ENCODE measurements at regions not wholly inside any gene's neighbourhood (a gene's known extent, or its start where the extent isn't known, plus 50 kb on each side); places are given as distances from the start of the nearest gene placed in this dataset.
"Not testable (repeated sequence)": the region's sequence is repeated elsewhere in the genome, so short reads cannot be mapped to it uniquely, and the experiment has no call there.

- Mint-ChIP-seq H3K4me3 (no peak overlapping the region), H3K4me1 (ENCODE audit: low read depth in 2 of 2) (no peaks in the 10 kb centered on the region), H3K27ac (no peak overlapping the region), H3K36me3 (no peaks in the 10 kb centered on the region), H3K27me3 (peaks cover 14% of the 10 kb centered on the region in 2 donors), H3K9me3 (no peaks in the 10 kb centered on the region)
- no peak for ATAC-seq
- DNase-seq (ENCODE audit: low spot score): no peak
Measured at GRCh38 chr1:38773483-38773882, 86.1 kb downstream of the RRAGC start.

- H3K4me1 Mint-ChIP-seq (ENCODE audit: low read depth in 2 of 2): no peaks in the 10 kb centered on the region
- no peak for ATAC-seq
- no peaks in the 10 kb centered on the region for H3K36me3 Mint-ChIP-seq
- peaks cover 17 to 19% of the 10 kb centered on the region in 2 donors for H3K27me3 Mint-ChIP-seq
- no peaks in the 10 kb centered on the region for H3K9me3 Mint-ChIP-seq
- no peak for DNase-seq (ENCODE audit: low spot score)
- no peak overlapping the region for H3K27ac Mint-ChIP-seq
- no peak overlapping the region for H3K4me3 Mint-ChIP-seq
Measured at GRCh38 chr1:38772953-38773352, 86.6 kb downstream of the RRAGC start.

- no peaks in the 10 kb centered on the region for H3K36me3 Mint-ChIP-seq
- H3K4me1 Mint-ChIP-seq (ENCODE audit: low read depth in 2 of 2): no peaks in the 10 kb centered on the region
- no peak for DNase-seq (ENCODE audit: low spot score)
- no peak for ATAC-seq
- H3K9me3 Mint-ChIP-seq: no peaks in the 10 kb centered on the region
- H3K27ac Mint-ChIP-seq: no peak overlapping the region
- peaks cover 19 to 25% of the 10 kb centered on the region in 2 donors for H3K27me3 Mint-ChIP-seq
- H3K4me3 Mint-ChIP-seq: no peak overlapping the region
Measured at GRCh38 chr1:38772026-38772425, 87.5 kb downstream of the RRAGC start.

GRCh38 chr1:38770516-38771173 is 88.9 kb downstream of the RRAGC start:
- not testable (repeated sequence) for H3K36me3 Mint-ChIP-seq; DNase-seq (ENCODE audit: low spot score); H3K4me1 Mint-ChIP-seq (ENCODE audit: low read depth in 2 of 2); H3K4me3 Mint-ChIP-seq; H3K9me3 Mint-ChIP-seq; ATAC-seq; H3K27ac Mint-ChIP-seq
- peaks cover 19 to 26% of the 10 kb centered on the region in 2 donors for H3K27me3 Mint-ChIP-seq

- Mint-ChIP-seq H3K27me3 (peaks cover 26 to 28% of the 10 kb centered on the region in 2 donors), H3K27ac (no peak overlapping the region), H3K9me3 (no peaks in the 10 kb centered on the region), H3K4me1 (ENCODE audit: low read depth in 2 of 2) (no peaks in the 10 kb centered on the region), H3K4me3 (no peak overlapping the region), H3K36me3 (no peaks in the 10 kb centered on the region)
- ATAC-seq (no peak), DNase-seq (ENCODE audit: low spot score) (no peak)
Measured at GRCh38 chr1:38766125-38766524, 93.4 kb downstream of the RRAGC start.

- Mint-ChIP-seq H3K9me3 (no peaks in the 10 kb centered on the region), H3K27ac (no peak overlapping the region), H3K27me3 (peaks cover 23 to 25% of the 10 kb centered on the region in 2 donors), H3K4me1 (ENCODE audit: low read depth in 2 of 2) (no peaks in the 10 kb centered on the region), H3K4me3 (no peak overlapping the region), H3K36me3 (no peaks in the 10 kb centered on the region)
- DNase-seq (ENCODE audit: low spot score): no peak
- no peak for ATAC-seq
Measured at GRCh38 chr1:38763121-38763520, 96.5 kb downstream of the RRAGC start.

- Mint-ChIP-seq H3K27me3 (peaks cover 16 to 18% of the 10 kb centered on the region in 2 donors), H3K4me1 (ENCODE audit: low read depth in 2 of 2) (no peaks in the 10 kb centered on the region), H3K27ac (no peak overlapping the region), H3K4me3 (no peak overlapping the region), H3K36me3 (no peaks in the 10 kb centered on the region), H3K9me3 (no peaks in the 10 kb centered on the region)
- DNase-seq (ENCODE audit: low spot score) (no peak), ATAC-seq (no peak)
Measured at GRCh38 chr1:38760562-38760961, 99.0 kb downstream of the RRAGC start.

- H3K4me1 Mint-ChIP-seq (ENCODE audit: low read depth in 2 of 2): no peaks in the 10 kb centered on the region
- DNase-seq (ENCODE audit: low spot score) (no peak), ATAC-seq (no peak)
- no peak overlapping the region for H3K27ac Mint-ChIP-seq
- H3K9me3 Mint-ChIP-seq: no peaks in the 10 kb centered on the region
- H3K27me3 Mint-ChIP-seq: peaks cover 11 to 17% of the 10 kb centered on the region in 2 donors
- no peaks in the 10 kb centered on the region for H3K36me3 Mint-ChIP-seq
- no peak overlapping the region for H3K4me3 Mint-ChIP-seq
Measured at GRCh38 chr1:38758820-38759219, 100.8 kb downstream of the RRAGC start.

GRCh38 chr1:38746941-38747600 is 112.5 kb downstream of the RRAGC start:
- Mint-ChIP-seq H3K4me1 (ENCODE audit: low read depth in 2 of 2) (no peaks in the 10 kb centered on the region), H3K27me3 (peaks cover 12 to 17% of the 10 kb centered on the region in 2 donors), H3K9me3 (no peaks in the 10 kb centered on the region), H3K27ac (no peak overlapping the region), H3K4me3 (no peak overlapping the region), H3K36me3 (no peaks in the 10 kb centered on the region)
- DNase-seq (ENCODE audit: low spot score) (no peak), ATAC-seq (no peak)

- ATAC-seq (no peak), DNase-seq (ENCODE audit: low spot score) (no peak)
- Mint-ChIP-seq H3K27ac (no peak overlapping the region), H3K36me3 (no peaks in the 10 kb centered on the region), H3K4me1 (ENCODE audit: low read depth in 2 of 2) (no peaks in the 10 kb centered on the region), H3K9me3 (no peaks in the 10 kb centered on the region), H3K27me3 (peaks cover 11 to 17% of the 10 kb centered on the region in 2 donors), H3K4me3 (no peak overlapping the region)
Measured at GRCh38 chr1:38746402-38746935, 113.1 kb downstream of the RRAGC start.

GRCh38 chr1:38745476-38746401 is 113.8 kb downstream of the RRAGC start:
- Mint-ChIP-seq H3K9me3 (no peaks in the 10 kb centered on the region), H3K4me3 (no peak overlapping the region), H3K4me1 (ENCODE audit: low read depth in 2 of 2) (no peaks in the 10 kb centered on the region), H3K27ac (no peak overlapping the region), H3K27me3 (peaks cover 11 to 17% of the 10 kb centered on the region in 2 donors), H3K36me3 (no peaks in the 10 kb centered on the region)
- DNase-seq (ENCODE audit: low spot score): no peak
- peak in 1 of 2 donors; percentile 66 for ATAC-seq

GRCh38 chr1:38744452-38745350 is 114.9 kb downstream of the RRAGC start:
- no peak overlapping the region for H3K4me3 Mint-ChIP-seq
- peaks cover 4 to 10% of the 10 kb centered on the region in 2 donors for H3K27me3 Mint-ChIP-seq
- ATAC-seq: no peak
- H3K9me3 Mint-ChIP-seq: no peaks in the 10 kb centered on the region
- H3K36me3 Mint-ChIP-seq: no peaks in the 10 kb centered on the region
- no peaks in the 10 kb centered on the region for H3K4me1 Mint-ChIP-seq (ENCODE audit: low read depth in 2 of 2)
- no peak for DNase-seq (ENCODE audit: low spot score)
- H3K27ac Mint-ChIP-seq: no peak overlapping the region

GRCh38 chr1:38743184-38743583 is 116.4 kb downstream of the RRAGC start:
- no peaks in the 10 kb centered on the region for H3K36me3 Mint-ChIP-seq

More at GRCh38 chr1:38743184-38743583, 116.4 kb downstream of the RRAGC start:
- Mint-ChIP-seq H3K9me3 (no peaks in the 10 kb centered on the region), H3K27ac (no peak overlapping the region), H3K4me1 (ENCODE audit: low read depth in 2 of 2) (no peaks in the 10 kb centered on the region), H3K4me3 (no peak overlapping the region), H3K27me3 (peaks cover 0 to 2% of the 10 kb centered on the region in 2 donors)
- DNase-seq (ENCODE audit: low spot score): no peak
- ATAC-seq: no peak
